GM12874 (cell line): ENCODE measurements at regions not wholly inside any gene's neighbourhood (a gene's known extent, or its start where the extent isn't known, plus 50 kb on each side); places are given as distances from the start of the nearest gene placed in this dataset.

Source experiments
- CTCF ChIP-seq: IDR thresholded peaks from 2 replicates; pipeline ENCODE4 v1.5.1; 2011; ENCODE audit warnings: low read depth, mild to moderate bottlenecking, control low read depth, low read length, moderate library complexity; ENCODE audit not compliant: insufficient read depth

- no peak for TF ChIP-seq CTCF
These were observed 559.8 kb upstream of the ATXN8OS start for GRCh38 chr13:69547780-69548179.

GRCh38 chr13:69545551-69545950 lies 562.1 kb upstream of the ATXN8OS start:
- no peak for TF ChIP-seq CTCF

GRCh38 chr13:69524459-69525150 lies 583.0 kb upstream of the ATXN8OS start:
- no peak for TF ChIP-seq CTCF

- no peak for TF ChIP-seq CTCF
These were observed 610.6 kb upstream of the ATXN8OS start for GRCh38 chr13:69496981-69497380.

- no peak for TF ChIP-seq CTCF
These were observed 612.5 kb upstream of the ATXN8OS start for GRCh38 chr13:69495096-69495495.

- no peak for TF ChIP-seq CTCF
These were observed 620.0 kb upstream of the ATXN8OS start for GRCh38 chr13:69487576-69487975.

GRCh38 chr13:69485991-69486592 lies 621.5 kb upstream of the ATXN8OS start:
- TF ChIP-seq CTCF: no peak
